Activated naive CD8-positive, alpha-beta T cell treated with anti-CD3 and anti-CD28 coated beads, Interleukin-2, amount 50 U/mL, for 24 hours (primary cell): ENCODE measurements at regions not wholly inside any gene's neighbourhood (a gene's known extent, or its start where the extent isn't known, plus 50 kb on each side); places are given as distances from the start of the nearest gene placed in this dataset.

Source experiments
- ATAC-seq: fragments of 150-1000 bp; cut with Tn5 transposase; one replicate; pipeline ENCODE4 v1.10.0; 2021
- DNase-seq: peaks from one replicate; pipeline ENCODE4 v3.0.0; 2021
- H3K27ac Mint-ChIP-seq: one replicate; pipeline ENCODE4 v1.8.0; 2021; ENCODE audit warnings: mild to moderate bottlenecking, mixed read lengths
- H3K27me3 Mint-ChIP-seq: one replicate; pipeline ENCODE4 v1.8.0; 2021; ENCODE audit warnings: mixed read lengths
- H3K36me3 Mint-ChIP-seq: one replicate; pipeline ENCODE4 v1.8.0; 2021; ENCODE audit warnings: low read depth, mixed read lengths
- H3K4me1 Mint-ChIP-seq: one replicate; pipeline ENCODE4 v1.8.0; 2021; ENCODE audit warnings: mixed read lengths
- H3K4me3 Mint-ChIP-seq: one replicate; pipeline ENCODE4 v1.8.0; 2021; ENCODE audit warnings: mild to moderate bottlenecking, moderate library complexity, mixed read lengths
- H3K9me3 Mint-ChIP-seq: one replicate; pipeline ENCODE4 v1.8.0; 2021; ENCODE audit warnings: mixed read lengths

- no peak for ATAC-seq
- H3K4me3 Mint-ChIP-seq, result no peak overlapping the region
- H3K27me3 Mint-ChIP-seq, result peaks cover 3% of the 10 kb centered on the region
- no peaks in the 10 kb centered on the region for H3K9me3 Mint-ChIP-seq
- no peaks in the 10 kb centered on the region for H3K4me1 Mint-ChIP-seq
- no peak for DNase-seq
- H3K27ac Mint-ChIP-seq, result no peak overlapping the region
- no peaks in the 10 kb centered on the region for H3K36me3 Mint-ChIP-seq
These were observed 97.6 kb downstream of the ZIC5 start for GRCh38 chr13:99873832-99874430.

DNA sequence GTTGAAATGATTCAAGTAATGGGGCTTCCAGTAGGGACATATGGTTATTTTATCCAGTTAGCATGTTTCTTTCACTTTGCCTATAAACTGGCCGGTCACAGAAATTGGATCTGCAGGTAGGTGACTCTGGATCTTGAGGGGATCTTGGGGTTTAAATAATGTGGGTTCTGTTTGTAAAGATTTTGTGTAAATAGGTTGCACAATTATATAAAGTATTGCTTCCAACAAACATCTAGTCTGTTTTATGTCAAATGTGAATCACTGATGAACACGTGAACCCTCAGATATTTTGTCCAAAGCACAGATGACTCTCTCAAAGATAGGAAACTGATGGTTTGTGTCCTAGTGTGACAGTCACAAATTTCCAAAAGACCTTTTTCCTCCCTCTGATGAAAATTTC lies 98.4 kb downstream of the ZIC5 start:
- no peak for ATAC-seq
- H3K9me3 Mint-ChIP-seq, result no peaks in the 10 kb centered on the region
- no peaks in the 10 kb centered on the region for H3K36me3 Mint-ChIP-seq
- H3K4me3 Mint-ChIP-seq, result no peak overlapping the region
- no peaks in the 10 kb centered on the region for H3K4me1 Mint-ChIP-seq
- peaks cover 3% of the 10 kb centered on the region for H3K27me3 Mint-ChIP-seq
- no peak for DNase-seq
- H3K27ac Mint-ChIP-seq, result no peak overlapping the region

DNA sequence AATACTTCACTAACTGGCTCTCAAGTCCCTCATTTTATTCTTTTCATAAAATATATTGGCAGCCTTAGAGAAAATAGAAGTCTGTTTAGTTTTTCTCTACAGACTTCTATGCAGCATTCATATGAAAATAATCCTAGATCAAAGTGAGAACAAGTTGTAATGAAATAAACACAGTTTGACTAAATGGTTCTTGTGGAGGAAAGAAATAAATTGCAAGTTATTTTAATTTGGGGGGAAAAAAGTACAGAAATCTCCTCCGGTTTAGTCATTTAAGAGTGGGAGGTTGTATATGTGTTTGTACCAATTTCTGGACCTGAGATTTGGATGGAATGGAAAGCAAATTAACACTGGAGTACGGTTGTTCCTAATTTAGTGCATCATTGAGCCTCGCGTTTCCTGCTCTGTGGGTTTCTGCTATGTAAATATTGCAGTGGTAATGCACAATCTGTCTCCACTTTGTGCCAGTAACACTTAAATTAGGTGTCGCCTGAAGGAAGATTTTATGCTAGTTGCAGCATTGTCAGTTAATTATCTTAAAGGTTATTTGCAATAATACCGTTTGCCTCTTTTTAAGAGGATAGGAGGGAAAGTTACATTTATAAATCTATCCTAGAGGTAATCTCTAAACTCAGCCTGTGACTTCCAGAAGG lies 100.2 kb downstream of the ZIC5 start:
- no peak overlapping the region for H3K4me3 Mint-ChIP-seq
- DNase-seq (no peak), ATAC-seq (no peak)
- no peaks in the 10 kb centered on the region for H3K27me3 Mint-ChIP-seq
- no peak overlapping the region for H3K27ac Mint-ChIP-seq
- no peaks in the 10 kb centered on the region for H3K9me3 Mint-ChIP-seq
- peaks cover 7% of the 10 kb centered on the region for H3K36me3 Mint-ChIP-seq
- no peaks in the 10 kb centered on the region for H3K4me1 Mint-ChIP-seq

DNA sequence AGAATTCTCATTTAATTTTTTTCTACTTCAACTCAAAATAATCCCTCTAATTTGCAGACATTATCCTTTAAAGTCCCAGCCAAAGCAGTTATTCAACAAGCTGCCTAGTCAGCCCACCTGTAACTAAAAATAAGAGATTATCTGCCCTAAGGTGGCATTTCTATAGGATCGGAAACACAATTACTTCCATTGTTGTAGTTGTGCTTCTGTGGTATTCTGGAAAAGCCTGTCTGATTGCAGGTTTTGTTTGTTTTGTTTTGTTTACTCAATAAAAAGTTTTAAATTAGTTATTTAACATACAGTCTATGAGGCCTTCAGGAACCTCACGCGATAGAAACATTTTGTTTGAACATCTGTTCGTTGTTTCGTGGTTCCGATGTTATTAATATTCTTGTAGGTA lies 101.0 kb downstream of the ZIC5 start:
- ATAC-seq (no peak), DNase-seq (no peak)
- Mint-ChIP-seq H3K4me3 (no peak overlapping the region), H3K9me3 (no peaks in the 10 kb centered on the region), H3K27ac (no peak overlapping the region), H3K4me1 (no peaks in the 10 kb centered on the region), H3K36me3 (peaks cover 9% of the 10 kb centered on the region), H3K27me3 (no peaks in the 10 kb centered on the region)

DNA sequence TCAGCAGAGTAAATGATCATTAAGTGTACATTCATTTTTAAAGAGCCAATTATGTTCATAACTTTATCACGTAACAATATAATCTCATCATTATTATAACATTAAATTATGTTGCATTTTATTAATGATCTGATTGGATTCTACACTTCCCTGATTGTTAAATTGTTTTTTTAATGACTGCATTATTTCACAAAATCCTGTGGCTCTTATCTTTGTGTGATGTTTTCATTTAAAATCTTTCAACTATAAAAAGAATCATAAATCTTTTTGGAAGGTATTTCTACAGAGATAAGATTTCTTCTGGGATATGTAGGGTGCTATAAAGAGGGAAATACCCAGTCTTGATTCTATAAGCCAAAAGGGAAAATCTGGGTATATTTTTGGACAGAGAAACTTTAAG lies 101.7 kb downstream of the ZIC5 start:
- Mint-ChIP-seq H3K36me3 (peaks cover 9% of the 10 kb centered on the region), H3K9me3 (no peaks in the 10 kb centered on the region), H3K4me1 (no peaks in the 10 kb centered on the region), H3K27ac (no peak overlapping the region), H3K4me3 (no peak overlapping the region), H3K27me3 (no peaks in the 10 kb centered on the region)
- no peak for ATAC-seq
- no peak for DNase-seq

DNA sequence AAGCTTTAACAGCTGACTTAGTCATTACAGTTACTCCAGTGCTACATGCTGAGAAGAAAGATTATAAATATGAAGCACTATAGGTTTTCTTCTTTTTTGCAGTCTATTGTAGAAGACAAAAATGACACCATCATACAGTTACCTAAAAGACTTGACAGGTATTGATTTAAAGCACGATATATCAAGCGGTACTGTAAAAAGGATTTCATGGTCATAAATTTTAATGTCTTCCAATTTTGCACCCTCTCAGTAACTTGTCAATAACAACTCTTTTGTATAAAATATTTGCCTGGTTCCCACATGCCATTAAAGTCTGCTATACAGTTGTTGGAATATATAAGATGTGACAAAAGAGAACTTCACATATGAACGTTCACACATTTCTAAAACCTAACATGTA lies 102.8 kb downstream of the ZIC5 start:
- no peak overlapping the region for H3K27ac Mint-ChIP-seq
- no peaks in the 10 kb centered on the region for H3K9me3 Mint-ChIP-seq
- no peak overlapping the region for H3K4me3 Mint-ChIP-seq
- no peak for DNase-seq
- no peak for ATAC-seq
- H3K4me1 Mint-ChIP-seq, result no peaks in the 10 kb centered on the region
- H3K27me3 Mint-ChIP-seq, result no peaks in the 10 kb centered on the region
- peaks cover 9% of the 10 kb centered on the region for H3K36me3 Mint-ChIP-seq

GRCh38 chr13:99867535-99868257 lies 103.9 kb downstream of the ZIC5 start:
- Mint-ChIP-seq H3K4me3 (no peak overlapping the region), H3K4me1 (no peaks in the 10 kb centered on the region), H3K27me3 (no peaks in the 10 kb centered on the region), H3K36me3 (peaks cover 9% of the 10 kb centered on the region), H3K27ac (no peak overlapping the region), H3K9me3 (no peaks in the 10 kb centered on the region)
- DNase-seq (no peak), ATAC-seq (no peak)

- Mint-ChIP-seq H3K4me1 (no peaks in the 10 kb centered on the region), H3K27ac (no peak overlapping the region), H3K36me3 (peaks cover 9% of the 10 kb centered on the region), H3K4me3 (no peak overlapping the region), H3K9me3 (no peaks in the 10 kb centered on the region), H3K27me3 (peaks cover 3% of the 10 kb centered on the region)
- ATAC-seq (no peak), DNase-seq (no peak)
These were observed 104.8 kb downstream of the ZIC5 start for GRCh38 chr13:99866781-99867180.

DNA sequence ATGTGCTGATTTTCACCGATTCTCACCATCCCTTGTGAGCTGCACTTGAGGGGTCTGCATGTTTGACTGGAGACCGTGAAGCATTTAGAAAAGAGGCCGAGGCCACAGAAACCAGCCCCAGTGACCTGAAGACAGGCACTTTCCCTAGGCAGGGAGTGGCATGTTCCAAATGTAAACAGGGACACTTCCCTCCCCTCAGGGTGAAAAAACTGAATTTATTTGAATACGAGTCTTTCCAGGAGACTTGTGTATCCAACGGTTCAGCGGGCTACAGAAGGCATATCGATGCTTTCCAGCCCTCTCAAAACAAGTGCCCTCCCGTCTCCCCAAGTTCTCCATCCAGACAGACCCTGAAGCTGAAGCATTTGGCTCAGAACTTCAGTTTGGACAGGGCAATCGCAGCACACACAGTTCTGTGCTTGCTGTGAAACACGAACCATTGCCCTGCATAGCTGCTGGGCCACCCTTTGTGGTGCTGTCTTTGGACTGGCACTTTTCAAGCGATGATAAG lies 106.1 kb downstream of the ZIC5 start:
- DNase-seq (no peak), ATAC-seq (no peak)
- no peaks in the 10 kb centered on the region for H3K9me3 Mint-ChIP-seq
- no peak overlapping the region for H3K4me3 Mint-ChIP-seq
- peaks cover 3% of the 10 kb centered on the region for H3K27me3 Mint-ChIP-seq
- H3K27ac Mint-ChIP-seq, result no peak overlapping the region
- peaks cover 9% of the 10 kb centered on the region for H3K36me3 Mint-ChIP-seq
- peaks cover 2% of the 10 kb centered on the region for H3K4me1 Mint-ChIP-seq

GRCh38 chr13:99864627-99864990 lies 107.0 kb downstream of the ZIC5 start:
- Mint-ChIP-seq H3K27me3 (peaks cover 6% of the 10 kb centered on the region), H3K4me1 (peaks cover 6% of the 10 kb centered on the region), H3K9me3 (no peaks in the 10 kb centered on the region), H3K36me3 (peaks cover 9% of the 10 kb centered on the region), H3K27ac (no peak overlapping the region), H3K4me3 (no peak overlapping the region)
- DNase-seq (no peak), ATAC-seq (no peak)

DNA sequence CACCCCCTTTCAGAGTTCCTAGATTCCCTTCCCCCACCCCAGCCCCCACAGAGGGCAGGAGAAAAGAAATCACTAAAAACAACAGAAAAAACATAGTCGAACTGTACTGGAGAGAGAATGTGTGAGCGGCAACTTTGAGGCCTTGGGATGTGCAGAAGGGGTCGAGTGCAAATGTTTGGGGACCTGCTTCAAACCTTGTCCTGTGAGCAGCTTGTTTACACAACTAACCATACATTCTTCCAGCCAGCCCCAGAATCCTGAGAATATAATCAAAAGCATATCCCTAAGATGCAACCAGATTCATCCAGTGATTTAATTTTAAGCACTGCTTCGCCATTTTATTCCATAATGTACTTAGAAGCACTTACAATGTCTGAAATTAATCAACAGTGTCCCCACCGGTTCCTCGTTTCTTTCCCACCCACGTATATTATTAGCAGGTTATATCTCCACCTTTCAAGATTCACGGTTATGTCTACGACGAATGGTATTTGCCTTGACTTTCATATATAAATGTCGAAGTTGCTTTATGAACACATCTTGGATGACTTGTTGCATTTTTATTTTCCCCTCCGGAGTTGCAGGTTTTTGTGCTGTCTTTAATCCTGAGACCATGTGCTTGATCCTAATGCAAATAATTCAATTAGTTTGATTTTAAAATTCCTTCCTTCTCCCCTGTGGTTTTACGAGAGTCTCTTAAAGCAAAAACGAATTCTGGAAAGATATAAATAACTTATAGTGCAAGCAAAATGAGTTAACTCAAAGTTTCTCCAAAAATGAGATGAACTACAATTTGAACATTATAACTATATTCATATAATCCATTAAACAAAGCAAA lies 107.6 kb downstream of the ZIC5 start:
- H3K36me3 Mint-ChIP-seq, result peaks cover 12% of the 10 kb centered on the region
- no peak overlapping the region for H3K27ac Mint-ChIP-seq
- peaks cover 6% of the 10 kb centered on the region for H3K27me3 Mint-ChIP-seq
- no peaks in the 10 kb centered on the region for H3K9me3 Mint-ChIP-seq
- ATAC-seq, result no peak
- DNase-seq, result no peak
- peaks cover 12% of the 10 kb centered on the region for H3K4me1 Mint-ChIP-seq
- no peak overlapping the region for H3K4me3 Mint-ChIP-seq

DNA sequence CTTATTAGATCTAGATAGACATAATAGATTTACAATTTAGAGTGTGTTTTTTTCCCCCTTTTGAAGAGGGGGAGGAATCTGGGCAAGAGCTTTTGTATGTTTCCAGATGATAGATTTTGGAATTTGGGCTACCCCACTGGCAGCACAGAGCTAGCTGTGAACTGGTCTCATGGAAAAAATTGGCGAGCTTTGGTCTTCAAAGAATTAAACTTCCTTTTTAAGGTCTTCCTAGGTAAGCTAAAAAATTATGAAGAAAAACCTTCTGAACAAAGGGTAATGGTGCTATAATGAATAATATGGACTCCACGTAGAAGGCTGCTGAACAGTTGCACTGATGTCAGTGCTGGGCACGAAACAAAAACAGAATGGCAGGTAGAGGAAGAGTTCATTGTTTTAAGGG lies 109.3 kb downstream of the ZIC5 start:
- ATAC-seq (no peak), DNase-seq (no peak)
- Mint-ChIP-seq H3K27ac (no peak overlapping the region), H3K4me1 (peaks cover 16% of the 10 kb centered on the region), H3K27me3 (peaks cover 17% of the 10 kb centered on the region), H3K4me3 (no peak overlapping the region), H3K36me3 (peaks cover 15% of the 10 kb centered on the region), H3K9me3 (no peaks in the 10 kb centered on the region)

GRCh38 chr13:99861771-99862170 lies 109.8 kb downstream of the ZIC5 start:
- peaks cover 16% of the 10 kb centered on the region for H3K4me1 Mint-ChIP-seq
- no peak overlapping the region for H3K4me3 Mint-ChIP-seq
- H3K27me3 Mint-ChIP-seq, result peaks cover 17% of the 10 kb centered on the region
- no peak overlapping the region for H3K27ac Mint-ChIP-seq
- peaks cover 12% of the 10 kb centered on the region for H3K36me3 Mint-ChIP-seq
- DNase-seq (no peak), ATAC-seq (no peak)
- H3K9me3 Mint-ChIP-seq, result no peaks in the 10 kb centered on the region

DNA sequence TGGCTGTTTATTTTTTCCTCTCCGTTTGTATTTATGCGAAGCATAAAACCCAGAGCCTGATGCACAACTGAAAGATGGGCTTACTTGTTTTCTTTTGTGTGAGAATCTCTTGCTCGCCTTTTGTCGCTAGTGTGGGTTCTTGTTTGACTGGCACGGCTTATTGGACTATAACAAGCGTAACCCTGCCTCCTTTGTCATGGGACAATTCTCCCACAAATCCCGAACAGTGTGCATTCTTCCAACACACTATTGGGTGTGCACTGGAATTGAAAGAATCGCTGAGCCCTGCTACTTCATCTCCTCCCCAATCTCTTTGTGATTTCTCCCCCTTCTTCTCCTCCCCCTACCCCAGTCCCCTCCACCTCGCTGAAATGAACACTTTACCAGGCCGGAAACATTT lies 110.8 kb downstream of the ZIC5 start:
- no peak for DNase-seq
- H3K27ac Mint-ChIP-seq, result no peak overlapping the region
- H3K27me3 Mint-ChIP-seq, result peaks cover 19% of the 10 kb centered on the region
- no peaks in the 10 kb centered on the region for H3K9me3 Mint-ChIP-seq
- no peak overlapping the region for H3K4me3 Mint-ChIP-seq
- no peak for ATAC-seq
- H3K36me3 Mint-ChIP-seq, result peaks cover 6% of the 10 kb centered on the region
- peaks cover 16% of the 10 kb centered on the region for H3K4me1 Mint-ChIP-seq
